ENCODE measurements at regions not wholly inside any gene's neighbourhood (a gene's known extent, or its start where the extent isn't known, plus 50 kb on each side); places are given as distances from the start of the nearest gene placed in this dataset.

GRCh38 chr21:28333578-28334075 lies 659.0 kb downstream of the LTN1 start:
- Histone ChIP-seq H3K27me3 (no peaks in the 10 kb centered on the region), H3K9me3 (peaks cover 0 to 4% (median 0%) of the 10 kb centered on the region in 3 donors), H3K36me3 (no peaks in the 10 kb centered on the region), H3K27ac (no peak overlapping the region), H3K4me1 (peaks cover 0 to 19% (median 0%) of the 10 kb centered on the region in 3 donors), H3K4me3 (no peak overlapping the region)
- no peak for DNase-seq
- TF ChIP-seq CTCF (IDR thresholded peaks at IDR 0.05) = no peak
- no peak for TF ChIP-seq POLR2A (IDR thresholded peaks at IDR 0.05)
- intact Hi-C loops (cut with DNase I) = no loop called here
- 34 to 35% methylated on average over 3 of the region's 3 CpGs for WGBS, 2 donors

- intact Hi-C loops (cut with DNase I) = no loop called here
Measured at GRCh38 chr21:28332796-28333195, 659.9 kb downstream of the LTN1 start.

GRCh38 chr21:28325618-28326017 lies 667.1 kb downstream of the LTN1 start:
- TF ChIP-seq POLR2A (IDR thresholded peaks at IDR 0.05) (no peak), CTCF (IDR thresholded peaks at IDR 0.05) (no peak)
- H3K27ac ChIP-seq = no peak overlapping the region
- no peaks in the 10 kb centered on the region for H3K27me3 ChIP-seq
- no peak overlapping the region for H3K4me3 ChIP-seq
- H3K9me3 ChIP-seq = peaks cover 0 to 4% (median 0%) of the 10 kb centered on the region in 3 donors
- DNase-seq = no peak
- H3K36me3 ChIP-seq = no peaks in the 10 kb centered on the region
- intact Hi-C loops (cut with DNase I) = no loop called here
- no peaks in the 10 kb centered on the region for H3K4me1 ChIP-seq
- WGBS, 2 donors = 85 to 88% methylated on average over 1 of the region's 1 CpG

More at GRCh38 chr21:28332796-28333195, 659.9 kb downstream of the LTN1 start:
- TF ChIP-seq POLR2A (IDR thresholded peaks at IDR 0.05) = no peak
- no peak for TF ChIP-seq CTCF (IDR thresholded peaks at IDR 0.05)
- WGBS, 2 donors = 22 to 56% methylated on average over 1 of the region's 1 CpG
- Histone ChIP-seq H3K9me3 (peaks cover 0 to 4% (median 0%) of the 10 kb centered on the region in 3 donors), H3K4me3 (no peak overlapping the region), H3K4me1 (peaks cover 0 to 13% (median 0%) of the 10 kb centered on the region in 3 donors), H3K36me3 (no peaks in the 10 kb centered on the region), H3K27me3 (no peaks in the 10 kb centered on the region), H3K27ac (no peak overlapping the region)
- no peak for DNase-seq

GRCh38 chr21:28324690-28325089 lies 668.0 kb downstream of the LTN1 start:
- no peak for DNase-seq
- Histone ChIP-seq H3K27ac (no peak overlapping the region), H3K36me3 (no peaks in the 10 kb centered on the region), H3K9me3 (peaks cover 0 to 4% (median 0%) of the 10 kb centered on the region in 3 donors), H3K4me1 (no peaks in the 10 kb centered on the region), H3K4me3 (no peak overlapping the region), H3K27me3 (no peaks in the 10 kb centered on the region)
- 92 to 93% methylated on average over 2 of the region's 2 CpGs for WGBS, 2 donors
- intact Hi-C loops (cut with DNase I) = no loop called here
- TF ChIP-seq POLR2A (IDR thresholded peaks at IDR 0.05) (no peak), CTCF (IDR thresholded peaks at IDR 0.05) (no peak)

GRCh38 chr21:28317177-28317950 lies 675.3 kb downstream of the LTN1 start:
- 71 to 79% methylated on average over 3 of the region's 3 CpGs for WGBS, 2 donors
- TF ChIP-seq POLR2A (IDR thresholded peaks at IDR 0.05) (no peak), CTCF (IDR thresholded peaks at IDR 0.05) (no peak)
- H3K4me3 ChIP-seq = no peak overlapping the region
- no peak overlapping the region for H3K27ac ChIP-seq
- H3K4me1 ChIP-seq = no peaks in the 10 kb centered on the region
- no peaks in the 10 kb centered on the region for H3K27me3 ChIP-seq
- H3K9me3 ChIP-seq = no peaks in the 10 kb centered on the region
- intact Hi-C loops (cut with DNase I) = no loop called here
- DNase-seq = no peak
- no peaks in the 10 kb centered on the region for H3K36me3 ChIP-seq
